HG03135 (cell line): ENCODE measurements at regions not wholly inside any gene's neighbourhood (a gene's known extent, or its start where the extent isn't known, plus 50 kb on each side); places are given as distances from the start of the nearest gene placed in this dataset.
A peak's percentile ranks its signal among the peaks of the same experiment; 100 is the strongest.

ENCODE experiments used
- ATAC-seq: cut with Tn5 transposase; IDR thresholded peaks from one replicate; pipeline ENCODE4 v1.9.1; 2021; ENCODE audit warnings: mild to moderate bottlenecking, moderate library complexity; ENCODE audit not compliant: unreplicated experiment

- ATAC-seq, result no peak
Measured at GRCh38 chr5:56337715-56338319, 104.7 kb upstream of the ANKRD55 start.

- ATAC-seq, result no peak
Measured at GRCh38 chr5:56335212-56335611, 102.1 kb upstream of the ANKRD55 start.

GRCh38 chr5:56330806-56331205, 97.7 kb upstream of the ANKRD55 start:
- ATAC-seq, result no peak

- ATAC-seq, result no peak
Measured at GRCh38 chr5:56330167-56330566, 97.0 kb upstream of the ANKRD55 start.

GRCh38 chr5:56329652-56330051, 96.5 kb upstream of the ANKRD55 start:
- peak; percentile 48 for ATAC-seq

- ATAC-seq, result peak; percentile 43
Measured at GRCh38 chr5:56328753-56329560, 95.8 kb upstream of the ANKRD55 start.

- ATAC-seq, result peak; percentile 84
Measured at GRCh38 chr5:56327809-56328208, 94.7 kb upstream of the ANKRD55 start.

- no peak for ATAC-seq
Measured at GRCh38 chr5:56326770-56327169, 93.6 kb upstream of the ANKRD55 start.

GRCh38 chr5:56326116-56326515, 93.0 kb upstream of the ANKRD55 start:
- no peak for ATAC-seq

- ATAC-seq, result no peak
Measured at GRCh38 chr5:56325039-56325438, 91.9 kb upstream of the ANKRD55 start.

- ATAC-seq, result no peak
Measured at GRCh38 chr5:56323505-56323904, 90.4 kb upstream of the ANKRD55 start.

GRCh38 chr5:56322592-56322991, 89.5 kb upstream of the ANKRD55 start:
- ATAC-seq, result no peak

GRCh38 chr5:56321236-56321881, 88.2 kb upstream of the ANKRD55 start:
- ATAC-seq, result no peak

GRCh38 chr5:56320686-56321085, 87.6 kb upstream of the ANKRD55 start:
- ATAC-seq, result no peak

GRCh38 chr5:56319526-56320181, 86.5 kb upstream of the ANKRD55 start:
- ATAC-seq, result no peak

GRCh38 chr5:56317923-56318561, 84.9 kb upstream of the ANKRD55 start:
- peak; percentile 81 for ATAC-seq

- ATAC-seq, result no peak
Measured at GRCh38 chr5:56316299-56316994, 83.3 kb upstream of the ANKRD55 start.

- ATAC-seq, result no peak
Measured at GRCh38 chr5:56314529-56314928, 81.4 kb upstream of the ANKRD55 start.

GRCh38 chr5:56313596-56313995, 80.5 kb upstream of the ANKRD55 start:
- ATAC-seq, result no peak

- ATAC-seq, result no peak
Measured at GRCh38 chr5:56313004-56313531, 79.9 kb upstream of the ANKRD55 start.
